ENCODE measurements at regions not wholly inside any gene's neighbourhood (a gene's known extent, or its start where the extent isn't known, plus 50 kb on each side); places are given as distances from the start of the nearest gene placed in this dataset.

GRCh38 chr10:52526251-52526823 lies 212.3 kb downstream of the DKK1 start:
- Histone ChIP-seq H3K36me3 (no peaks in the 10 kb centered on the region), H3K27me3 (no peaks in the 10 kb centered on the region), H3K4me3 (no peak overlapping the region), H3K9me3 (ENCODE audit: low read depth) (no peaks in the 10 kb centered on the region), H3K4me1 (ENCODE audit: low read depth) (no peaks in the 10 kb centered on the region), H3K27ac (no peak overlapping the region)
- no peak for TF ChIP-seq CTCF (IDR thresholded peaks at IDR 0.05; ENCODE audit: low read depth, low read length)
- DNase-seq (ENCODE audit: low read depth in 1 of 2, low spot score in 1 of 2), result peak in 1 of 2 donors; percentile 26

DNA sequence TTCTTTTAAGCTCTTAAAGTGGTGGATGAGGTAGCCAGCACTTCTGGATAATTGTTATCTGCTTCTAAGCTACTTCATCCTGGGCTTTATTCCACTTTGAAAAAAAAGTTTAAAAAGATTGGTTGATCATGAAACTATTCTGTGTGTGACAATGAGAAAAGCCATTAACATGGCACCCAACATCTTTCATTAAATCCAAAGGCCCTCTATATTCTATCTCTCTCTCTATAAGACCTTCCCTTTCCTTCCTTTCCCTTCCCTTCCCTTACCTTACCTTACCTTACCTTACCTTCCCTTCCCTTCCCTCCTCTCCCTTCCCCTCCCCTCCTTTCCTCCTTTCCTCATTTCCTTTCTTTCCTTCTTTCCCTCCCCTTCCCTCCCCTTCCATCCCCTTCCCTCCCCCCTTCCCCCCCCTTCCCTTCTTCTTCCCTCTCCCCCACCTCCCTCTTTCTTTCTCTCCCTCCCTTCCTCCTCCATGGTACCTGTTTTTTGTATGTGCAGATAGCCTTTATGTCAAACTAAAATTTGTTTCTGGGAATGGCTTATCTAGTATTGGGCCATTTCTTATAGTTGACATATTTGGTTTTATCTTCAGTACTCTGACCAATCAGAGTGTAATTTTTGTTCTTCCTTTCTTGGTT lies 218.7 kb downstream of the DKK1 start:
- no peaks in the 10 kb centered on the region for H3K36me3 ChIP-seq
- DNase-seq (ENCODE audit: low read depth in 1 of 2, low spot score in 1 of 2), result no peak
- no peaks in the 10 kb centered on the region for H3K4me1 ChIP-seq (ENCODE audit: low read depth)
- no peak for TF ChIP-seq CTCF (IDR thresholded peaks at IDR 0.05; ENCODE audit: low read depth, low read length)
- H3K4me3 ChIP-seq, result no peak overlapping the region
- H3K27me3 ChIP-seq, result no peaks in the 10 kb centered on the region
- H3K27ac ChIP-seq, result no peak overlapping the region
- no peaks in the 10 kb centered on the region for H3K9me3 ChIP-seq (ENCODE audit: low read depth)

GRCh38 chr10:52533986-52534385 lies 219.9 kb downstream of the DKK1 start:
- no peaks in the 10 kb centered on the region for H3K9me3 ChIP-seq (ENCODE audit: low read depth)
- no peak for DNase-seq (ENCODE audit: low read depth in 1 of 2, low spot score in 1 of 2)
- H3K27ac ChIP-seq, result no peak overlapping the region
- H3K27me3 ChIP-seq, result no peaks in the 10 kb centered on the region
- H3K4me3 ChIP-seq, result no peak overlapping the region
- TF ChIP-seq CTCF (IDR thresholded peaks at IDR 0.05; ENCODE audit: low read depth, low read length), result no peak
- no peaks in the 10 kb centered on the region for H3K36me3 ChIP-seq
- no peaks in the 10 kb centered on the region for H3K4me1 ChIP-seq (ENCODE audit: low read depth)

DNA sequence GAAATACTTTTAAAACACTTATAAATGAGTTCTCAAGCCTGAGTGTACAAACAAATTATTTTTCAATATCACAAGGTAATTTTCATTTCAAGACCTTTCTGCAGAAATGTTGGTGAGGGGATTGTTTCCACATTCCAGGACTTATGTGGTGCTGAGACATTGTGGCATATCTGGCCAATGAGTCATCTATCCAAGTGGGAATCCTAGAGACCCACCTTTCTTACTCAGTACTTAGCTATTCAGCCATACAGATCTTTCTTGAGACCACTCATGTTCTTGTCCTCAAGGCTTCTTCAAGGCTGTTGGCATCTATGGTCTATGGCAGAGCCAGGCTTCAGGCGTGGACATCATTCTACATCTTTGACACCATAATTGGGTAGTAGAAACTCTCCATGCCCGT lies 225.4 kb downstream of the DKK1 start:
- peak in 1 of 2 donors; percentile 36 for DNase-seq (ENCODE audit: low read depth in 1 of 2, low spot score in 1 of 2)
- H3K27me3 ChIP-seq, result no peaks in the 10 kb centered on the region
- H3K9me3 ChIP-seq (ENCODE audit: low read depth), result no peaks in the 10 kb centered on the region
- H3K27ac ChIP-seq, result no peak overlapping the region
- no peak overlapping the region for H3K4me3 ChIP-seq
- no peak for TF ChIP-seq CTCF (IDR thresholded peaks at IDR 0.05; ENCODE audit: low read depth, low read length)
- H3K4me1 ChIP-seq (ENCODE audit: low read depth), result no peaks in the 10 kb centered on the region
- no peaks in the 10 kb centered on the region for H3K36me3 ChIP-seq

DNA sequence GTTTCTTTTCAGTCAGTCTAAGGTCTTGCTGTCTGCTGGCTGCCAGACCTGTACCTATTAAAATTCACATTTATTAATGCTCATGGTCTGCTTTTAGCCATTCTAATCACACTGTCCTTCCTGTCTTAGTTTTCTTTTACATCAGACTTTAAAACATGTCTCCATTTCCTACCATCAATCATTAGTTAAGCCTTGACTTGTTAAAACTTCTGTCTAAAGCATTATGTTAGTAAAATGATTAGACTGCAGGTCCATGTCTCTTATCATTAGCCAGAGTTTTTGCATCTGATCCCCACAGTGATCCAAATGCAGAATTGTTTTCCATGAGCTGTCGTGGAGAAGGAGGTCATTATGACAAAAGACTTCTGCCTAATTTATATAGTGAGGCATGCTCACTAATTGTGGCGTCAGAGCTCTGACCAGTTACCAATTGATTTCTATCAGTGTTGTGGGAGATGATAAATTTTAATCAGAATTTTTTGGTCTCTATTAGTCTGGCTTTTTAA lies 226.5 kb downstream of the DKK1 start:
- H3K4me3 ChIP-seq, result no peak overlapping the region
- H3K4me1 ChIP-seq (ENCODE audit: low read depth), result no peaks in the 10 kb centered on the region
- no peaks in the 10 kb centered on the region for H3K9me3 ChIP-seq (ENCODE audit: low read depth)
- H3K27me3 ChIP-seq, result no peaks in the 10 kb centered on the region
- DNase-seq (ENCODE audit: low read depth in 1 of 2, low spot score in 1 of 2), result no peak
- no peak overlapping the region for H3K27ac ChIP-seq
- H3K36me3 ChIP-seq, result no peaks in the 10 kb centered on the region
- no peak for TF ChIP-seq CTCF (IDR thresholded peaks at IDR 0.05; ENCODE audit: low read depth, low read length)
